ENCODE measurements at regions not wholly inside any gene's neighbourhood (a gene's known extent, or its start where the extent isn't known, plus 50 kb on each side); places are given as distances from the start of the nearest gene placed in this dataset.

DNA sequence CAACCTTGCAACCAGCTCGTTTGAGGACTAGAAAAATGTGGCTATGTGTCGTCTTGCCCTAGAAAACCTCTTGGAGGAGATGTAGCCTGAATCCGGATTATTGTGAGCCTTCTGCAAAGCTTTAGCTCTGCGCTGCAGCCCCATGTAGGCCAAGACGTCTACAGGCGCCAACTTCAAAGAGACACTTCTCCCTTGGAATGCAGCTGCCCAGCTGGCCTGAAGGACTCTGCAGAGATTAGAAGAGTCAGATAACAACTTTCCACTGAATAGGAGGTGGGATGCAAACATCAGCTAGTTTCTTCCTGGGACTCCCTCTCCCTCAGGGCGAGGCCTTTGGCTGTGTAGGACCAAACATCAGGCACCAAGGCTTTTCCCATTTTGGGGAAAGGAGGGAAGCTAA lies 356.5 kb upstream of the IL12A start:
- intact Hi-C loops (cut with micrococcal nuclease; ENCODE audit: unreplicated experiment) = loop anchor here (1.0 to 5.0 kb wide), 4 partner anchors 37 to 165 kb away; no protein-coding TSS in a partner anchor
- no peaks in the 10 kb centered on the region for H3K36me3 ChIP-seq (ENCODE audit: control insufficient read depth, insufficient read depth, low read length)
- Mint-ChIP-seq H3K4me1 (ENCODE audit: low read depth, unreplicated experiment) (peaks cover 48% of the 10 kb centered on the region), H3K9me3 (ENCODE audit: unreplicated experiment) (no peaks in the 10 kb centered on the region), H3K27ac (ENCODE audit: unreplicated experiment) (peak overlapping the region; percentile 68), H3K36me3 (ENCODE audit: insufficient read depth, unreplicated experiment) (no peaks in the 10 kb centered on the region), H3K4me3 (ENCODE audit: unreplicated experiment) (peak overlapping the region; percentile 34), H3K27me3 (ENCODE audit: insufficient read depth, unreplicated experiment) (no peaks in the 10 kb centered on the region)
- CTCF ChIA-PET = interaction anchor here (0.5 to 1.9 kb wide), 3 partner anchors 41 to 242 kb away, joined by 4 to 6 read pairs (median 4); no protein-coding TSS in a partner anchor
- H3K4me1 ChIP-seq = peaks cover 49% of the 10 kb centered on the region
- no TSS peak for BruUV-seq (replicated peaks)
- peak; percentile 71 to 87 for DNase-seq
- TF ChIP-seq, protein P1, sequence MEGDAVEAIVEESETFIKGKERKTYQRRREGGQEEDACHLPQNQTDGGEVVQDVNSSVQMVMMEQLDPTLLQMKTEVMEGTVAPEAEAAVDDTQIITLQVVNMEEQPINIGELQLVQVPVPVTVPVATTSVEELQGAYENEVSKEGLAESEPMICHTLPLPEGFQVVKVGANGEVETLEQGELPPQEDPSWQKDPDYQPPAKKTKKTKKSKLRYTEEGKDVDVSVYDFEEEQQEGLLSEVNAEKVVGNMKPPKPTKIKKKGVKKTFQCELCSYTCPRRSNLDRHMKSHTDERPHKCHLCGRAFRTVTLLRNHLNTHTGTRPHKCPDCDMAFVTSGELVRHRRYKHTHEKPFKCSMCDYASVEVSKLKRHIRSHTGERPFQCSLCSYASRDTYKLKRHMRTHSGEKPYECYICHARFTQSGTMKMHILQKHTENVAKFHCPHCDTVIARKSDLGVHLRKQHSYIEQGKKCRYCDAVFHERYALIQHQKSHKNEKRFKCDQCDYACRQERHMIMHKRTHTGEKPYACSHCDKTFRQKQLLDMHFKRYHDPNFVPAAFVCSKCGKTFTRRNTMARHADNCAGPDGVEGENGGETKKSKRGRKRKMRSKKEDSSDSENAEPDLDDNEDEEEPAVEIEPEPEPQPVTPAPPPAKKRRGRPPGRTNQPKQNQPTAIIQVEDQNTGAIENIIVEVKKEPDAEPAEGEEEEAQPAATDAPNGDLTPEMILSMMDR (IDR thresholded peaks at IDR 0.05; ENCODE audit: insufficient read depth in 1 of 2, low read depth in 1 of 2, low read length in 1 of 2, severe bottlenecking in 1 of 2, unreplicated experiment in 1 of 2) = no peak
- H3K9me3 ChIP-seq = no peaks in the 10 kb centered on the region
- POLR2A ChIA-PET = interaction anchor here (1.1 kb wide), 1 partner anchor 38 kb away, joined by 4 read pairs; no protein-coding TSS in a partner anchor
- H3K27me3 ChIP-seq (replicated peaks; ENCODE audit: control insufficient read depth, insufficient read depth, low read length) = no peaks in the 10 kb centered on the region
- H3K4me3 ChIP-seq (ENCODE audit: low read depth, low read length) = no peak overlapping the region

DNA sequence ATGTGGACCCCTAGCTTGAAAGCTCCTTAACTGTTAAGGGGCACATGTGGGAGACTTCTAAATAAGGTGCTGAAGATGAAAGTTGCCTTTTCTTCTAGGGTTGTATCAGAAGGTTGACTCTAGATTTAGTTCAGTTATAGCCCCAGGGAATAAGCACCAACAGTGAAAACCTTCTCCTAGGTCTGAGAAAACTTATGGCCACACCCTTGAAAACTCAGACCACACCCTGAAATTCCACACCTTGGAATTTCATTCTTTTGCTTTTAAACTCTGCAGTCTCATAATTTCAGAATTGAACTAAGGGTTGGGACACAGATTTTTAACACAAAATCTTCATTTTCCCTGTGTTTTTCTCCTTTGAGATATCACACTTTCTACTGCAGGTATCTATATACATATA lies 355.8 kb upstream of the IL12A start:
- ChIA-PET POLR2A (no interaction called here), CTCF (interaction anchor here (1.9 kb wide), 1 partner anchor 100 kb away, joined by 6 read pairs; no protein-coding TSS in a partner anchor)
- TF ChIP-seq, protein P1 (IDR thresholded peaks at IDR 0.05; ENCODE audit: insufficient read depth in 1 of 2, low read depth in 1 of 2, low read length in 1 of 2, severe bottlenecking in 1 of 2, unreplicated experiment in 1 of 2) = no peak
- H3K4me3 Mint-ChIP-seq (ENCODE audit: unreplicated experiment) = peak overlapping the region; percentile 34
- Histone ChIP-seq H3K4me1 (peaks cover 53% of the 10 kb centered on the region), H3K36me3 (ENCODE audit: control insufficient read depth, insufficient read depth, low read length) (no peaks in the 10 kb centered on the region), H3K4me3 (ENCODE audit: low read depth, low read length) (no peak overlapping the region), H3K27me3 (replicated peaks; ENCODE audit: control insufficient read depth, insufficient read depth, low read length) (no peaks in the 10 kb centered on the region), H3K9me3 (no peaks in the 10 kb centered on the region)
- BruUV-seq (replicated peaks) = no TSS peak
- H3K9me3 Mint-ChIP-seq (ENCODE audit: unreplicated experiment) = no peaks in the 10 kb centered on the region
- no peaks in the 10 kb centered on the region for H3K27me3 Mint-ChIP-seq (ENCODE audit: insufficient read depth, unreplicated experiment)
- no peaks in the 10 kb centered on the region for H3K36me3 Mint-ChIP-seq (ENCODE audit: insufficient read depth, unreplicated experiment)
- intact Hi-C loops (cut with micrococcal nuclease; ENCODE audit: unreplicated experiment) = loop anchor here (1.0 to 5.0 kb wide), 4 partner anchors 36 to 164 kb away; no protein-coding TSS in a partner anchor
- DNase-seq = no peak
- H3K4me1 Mint-ChIP-seq (ENCODE audit: low read depth, unreplicated experiment) = peaks cover 49% of the 10 kb centered on the region
- H3K27ac Mint-ChIP-seq (ENCODE audit: unreplicated experiment) = peak overlapping the region; percentile 68

DNA sequence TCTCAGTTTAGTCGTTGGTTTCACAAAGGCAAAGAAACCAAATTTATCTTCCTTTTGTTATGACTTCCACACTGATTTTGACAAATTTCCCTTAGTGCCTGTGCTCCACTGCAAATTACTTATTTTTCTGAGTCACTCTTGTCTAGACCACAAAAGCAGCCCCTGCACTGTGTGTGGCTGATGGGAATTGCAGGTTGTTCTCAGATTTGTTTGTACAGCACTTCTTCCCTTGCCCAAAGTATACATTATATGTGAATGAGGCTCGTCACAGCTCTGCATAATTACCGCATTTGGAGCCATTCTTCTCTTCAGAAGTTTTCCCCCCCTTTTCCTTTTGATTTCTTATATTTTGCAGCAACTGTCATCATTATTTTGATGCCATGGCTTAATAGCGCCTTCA lies 354.2 kb upstream of the IL12A start:
- H3K36me3 Mint-ChIP-seq (ENCODE audit: insufficient read depth, unreplicated experiment) = no peaks in the 10 kb centered on the region
- Histone ChIP-seq H3K9me3 (no peaks in the 10 kb centered on the region), H3K4me3 (ENCODE audit: low read depth, low read length) (no peak overlapping the region), H3K36me3 (ENCODE audit: control insufficient read depth, insufficient read depth, low read length) (no peaks in the 10 kb centered on the region), H3K4me1 (peaks cover 54% of the 10 kb centered on the region), H3K27me3 (replicated peaks; ENCODE audit: control insufficient read depth, insufficient read depth, low read length) (no peaks in the 10 kb centered on the region)
- H3K9me3 Mint-ChIP-seq (ENCODE audit: unreplicated experiment) = no peaks in the 10 kb centered on the region
- no peak for DNase-seq
- peak overlapping the region; percentile 37 for H3K4me3 Mint-ChIP-seq (ENCODE audit: unreplicated experiment)
- no peaks in the 10 kb centered on the region for H3K27me3 Mint-ChIP-seq (ENCODE audit: insufficient read depth, unreplicated experiment)
- H3K27ac Mint-ChIP-seq (ENCODE audit: unreplicated experiment) = peak overlapping the region; percentile 65
- ChIA-PET CTCF (interaction anchor here (0.6 to 1.0 kb wide), 2 partner anchors 98 to 184 kb away, joined by 3 to 4 read pairs; no protein-coding TSS in a partner anchor), POLR2A (no interaction called here)
- TF ChIP-seq, protein P1 (IDR thresholded peaks at IDR 0.05; ENCODE audit: insufficient read depth in 1 of 2, low read depth in 1 of 2, low read length in 1 of 2, severe bottlenecking in 1 of 2, unreplicated experiment in 1 of 2) = no peak
- intact Hi-C loops (cut with micrococcal nuclease; ENCODE audit: unreplicated experiment) = loop anchor here (5.0 kb wide), 2 partner anchors 128 to 163 kb away; no protein-coding TSS in a partner anchor
- peaks cover 44% of the 10 kb centered on the region for H3K4me1 Mint-ChIP-seq (ENCODE audit: low read depth, unreplicated experiment)
- no TSS peak for BruUV-seq (replicated peaks)
